ENCODE measurements at regions not wholly inside any gene's neighbourhood (a gene's known extent, or its start where the extent isn't known, plus 50 kb on each side); places are given as distances from the start of the nearest gene placed in this dataset.
"Not testable (repeated sequence)": the region's sequence is repeated elsewhere in the genome, so short reads cannot be mapped to it uniquely, and the experiment has no call there.

DNA sequence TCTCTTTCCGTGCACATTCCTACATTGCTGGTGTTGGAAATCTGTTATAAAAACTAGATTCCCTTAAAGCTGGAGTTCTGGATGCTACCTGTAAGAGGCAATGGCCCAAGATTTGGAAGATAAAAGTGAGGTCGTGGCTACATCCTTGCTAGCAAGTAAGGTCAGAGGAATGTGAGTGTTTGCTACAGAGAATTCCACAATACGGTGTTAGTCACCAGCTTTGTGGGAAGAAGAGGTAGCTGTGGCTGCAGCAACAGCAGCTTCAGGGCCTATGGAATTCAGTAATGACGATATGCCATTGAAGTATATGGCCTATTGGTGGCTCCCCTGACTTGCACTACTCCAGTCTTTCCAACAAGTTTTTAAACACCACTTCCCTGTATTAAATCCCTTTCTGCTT, 227.7 kb upstream of the TMEM260 start:
- no peak for DNase-seq (ENCODE audit: low spot score)

GRCh38 chr14:56352999-56353398, 226.6 kb upstream of the TMEM260 start:
- no peak for DNase-seq (ENCODE audit: low spot score)

DNA sequence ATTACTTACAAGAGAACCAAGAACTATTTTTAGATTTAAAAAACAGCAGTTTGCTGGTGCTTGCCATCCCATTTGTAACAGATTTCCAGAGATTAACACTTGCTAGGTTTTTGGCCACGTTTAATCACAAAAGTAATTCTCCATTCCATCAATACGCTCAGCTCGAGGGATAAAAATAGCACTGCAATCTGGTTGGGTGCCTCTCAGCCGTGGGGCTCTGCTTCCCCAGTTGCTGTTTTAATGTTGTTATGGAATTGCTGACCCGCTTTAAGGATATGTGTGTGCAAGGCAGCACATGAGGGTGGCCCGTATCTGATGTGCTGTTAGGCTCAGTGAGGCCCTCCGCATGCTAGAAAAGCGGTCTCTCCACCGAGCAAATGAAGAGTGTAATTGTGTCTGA, 222.2 kb upstream of the TMEM260 start:
- DNase-seq (ENCODE audit: low spot score) = no peak

- DNase-seq (ENCODE audit: low spot score) = no peak
Observed at GRCh38 chr14:56358275-56358674, 221.3 kb upstream of the TMEM260 start.

DNA sequence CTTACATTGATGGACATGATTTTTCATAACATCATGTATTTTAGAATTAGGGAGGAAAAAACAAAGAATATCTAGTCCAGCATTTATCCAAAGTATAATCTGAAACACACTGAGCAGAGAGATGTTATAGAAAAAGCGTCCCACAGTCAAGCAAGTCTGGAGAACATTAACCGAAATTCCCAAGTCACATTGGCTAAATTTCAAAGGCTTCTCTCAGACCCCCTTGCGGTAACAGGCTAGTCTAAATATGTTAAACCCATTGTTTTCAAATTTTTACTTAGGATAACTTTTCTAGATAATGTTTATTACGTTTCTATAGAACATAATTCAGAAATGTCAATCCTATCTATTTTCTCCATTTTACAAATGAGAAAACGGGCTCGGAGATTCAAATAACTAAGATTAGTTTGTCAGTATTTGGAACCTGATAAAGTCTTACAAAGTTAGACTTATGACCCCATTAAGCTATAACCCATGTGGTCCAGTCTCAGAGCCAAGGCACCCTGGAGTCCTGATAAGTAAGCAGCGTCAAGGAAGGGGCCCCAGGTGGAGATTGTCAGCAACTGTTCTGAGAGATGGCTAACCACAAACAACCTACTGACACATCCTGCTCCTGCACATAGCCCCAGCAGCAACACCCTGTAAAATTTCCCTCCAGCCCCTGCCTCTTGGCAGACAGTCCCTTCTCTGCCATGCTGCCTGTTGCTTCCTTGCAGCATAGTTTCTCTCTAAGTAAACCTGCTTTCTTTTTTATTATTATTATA, 220.6 kb upstream of the TMEM260 start:
- no peak for DNase-seq (ENCODE audit: low spot score)

GRCh38 chr14:56365663-56366062, 213.9 kb upstream of the TMEM260 start:
- DNase-seq (ENCODE audit: low spot score) = not testable (repeated sequence)

- no peak for DNase-seq (ENCODE audit: low spot score)
Observed at GRCh38 chr14:56367416-56367815, 212.2 kb upstream of the TMEM260 start.

GRCh38 chr14:56371737-56372136, 207.9 kb upstream of the TMEM260 start:
- DNase-seq (ENCODE audit: low spot score) = no peak

DNA sequence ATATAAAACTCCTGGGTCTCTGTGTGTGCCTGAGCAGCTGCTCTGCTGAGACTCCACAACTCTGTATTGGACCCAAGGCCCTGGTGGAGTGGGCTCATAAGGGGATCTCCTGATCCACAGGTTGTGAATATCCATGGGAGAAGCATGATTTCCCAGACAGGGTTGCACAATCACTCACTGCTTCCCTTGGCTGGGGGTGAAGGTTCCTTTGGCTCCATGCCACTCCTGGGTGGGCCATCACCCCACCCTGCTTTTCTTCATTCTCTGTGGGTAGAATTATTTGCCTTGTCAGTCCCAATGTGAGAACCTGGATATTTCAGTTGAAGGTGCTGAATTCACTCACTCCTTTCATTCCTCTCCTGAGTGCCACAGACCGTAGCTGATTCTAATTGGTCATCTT, 205.2 kb upstream of the TMEM260 start:
- DNase-seq (ENCODE audit: low spot score) = no peak

DNA sequence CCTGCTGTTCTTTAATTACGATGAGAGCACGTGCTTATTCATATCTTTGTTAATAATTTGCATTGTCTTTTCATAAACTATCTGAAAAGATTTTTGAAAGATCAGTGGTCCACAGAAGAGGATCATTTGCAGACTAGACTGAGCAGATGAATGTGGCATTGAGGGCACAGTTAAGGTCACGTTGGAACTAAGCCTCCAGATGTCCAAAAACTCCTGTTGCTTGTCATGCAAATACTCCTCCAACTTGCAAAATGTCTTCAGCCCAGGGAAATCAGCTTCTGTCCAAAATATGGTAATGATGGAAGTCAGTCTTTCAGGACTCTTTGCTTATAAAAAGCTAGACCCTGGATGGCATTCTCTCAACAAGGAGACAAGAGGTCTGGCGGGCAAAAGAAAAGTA, 201.6 kb upstream of the TMEM260 start:
- DNase-seq (ENCODE audit: low spot score) = no peak

- no peak for DNase-seq (ENCODE audit: low spot score)
Observed at GRCh38 chr14:56378475-56378877, 201.1 kb upstream of the TMEM260 start.

DNA sequence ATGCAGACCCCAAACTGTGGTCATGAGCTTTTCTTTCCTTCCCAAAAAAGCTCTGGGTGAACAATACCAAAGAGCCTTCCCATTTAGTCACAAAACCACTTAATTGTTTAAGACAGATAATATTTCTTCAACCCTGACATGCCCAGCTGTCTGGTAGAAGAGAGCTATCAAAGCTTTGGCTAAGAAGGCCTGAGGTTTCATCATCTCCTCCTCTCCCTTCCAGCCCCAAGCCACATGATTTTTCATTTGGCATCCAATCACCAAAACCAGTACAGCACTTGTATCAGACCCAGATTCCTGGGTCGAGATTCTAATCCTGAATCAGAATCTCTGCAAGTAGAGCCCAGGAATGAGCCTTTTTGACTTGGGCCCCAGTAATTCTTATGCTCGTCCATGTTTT, 199.6 kb upstream of the TMEM260 start:
- DNase-seq (ENCODE audit: low spot score) = no peak

DNA sequence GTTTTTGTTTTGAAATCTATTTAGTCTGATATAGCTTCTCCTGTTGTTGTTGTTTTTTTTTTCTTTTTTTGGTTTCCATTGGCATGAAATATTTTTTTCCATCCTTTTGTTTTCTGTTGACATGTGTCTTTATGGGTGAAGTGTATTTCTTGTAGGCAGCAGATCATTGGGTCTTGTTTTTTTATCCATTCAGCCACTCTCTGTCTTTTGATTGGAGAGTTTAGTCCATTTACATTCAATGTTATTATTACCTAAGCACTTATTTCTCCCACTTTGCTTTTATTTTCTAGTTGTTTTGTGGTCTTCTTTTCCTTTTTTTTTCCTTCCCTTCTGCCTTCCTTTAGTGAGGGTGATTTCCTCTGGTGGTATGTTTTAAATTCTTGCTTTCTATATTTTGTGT, 193.6 kb upstream of the TMEM260 start:
- DNase-seq (ENCODE audit: low spot score) = no peak

DNA sequence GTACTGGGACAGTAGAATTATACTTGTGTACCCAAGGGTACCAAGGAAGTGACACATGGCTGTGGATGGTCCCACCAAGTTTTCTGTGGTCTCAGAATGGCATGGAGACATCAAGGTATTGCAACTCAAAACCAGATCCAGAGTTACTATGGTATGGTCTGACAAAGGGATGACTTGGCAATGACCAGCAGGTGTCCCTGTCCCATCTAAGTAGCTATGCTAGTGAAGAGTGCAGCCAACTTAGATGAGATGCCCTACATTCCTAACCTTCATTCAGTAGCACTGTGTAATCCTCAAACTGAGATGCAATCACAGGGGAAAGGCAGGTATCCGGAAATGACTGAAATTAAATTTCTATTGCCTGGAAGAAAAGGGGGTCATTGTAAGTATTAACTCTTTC, 188.7 kb upstream of the TMEM260 start:
- no peak for DNase-seq (ENCODE audit: low spot score)

DNA sequence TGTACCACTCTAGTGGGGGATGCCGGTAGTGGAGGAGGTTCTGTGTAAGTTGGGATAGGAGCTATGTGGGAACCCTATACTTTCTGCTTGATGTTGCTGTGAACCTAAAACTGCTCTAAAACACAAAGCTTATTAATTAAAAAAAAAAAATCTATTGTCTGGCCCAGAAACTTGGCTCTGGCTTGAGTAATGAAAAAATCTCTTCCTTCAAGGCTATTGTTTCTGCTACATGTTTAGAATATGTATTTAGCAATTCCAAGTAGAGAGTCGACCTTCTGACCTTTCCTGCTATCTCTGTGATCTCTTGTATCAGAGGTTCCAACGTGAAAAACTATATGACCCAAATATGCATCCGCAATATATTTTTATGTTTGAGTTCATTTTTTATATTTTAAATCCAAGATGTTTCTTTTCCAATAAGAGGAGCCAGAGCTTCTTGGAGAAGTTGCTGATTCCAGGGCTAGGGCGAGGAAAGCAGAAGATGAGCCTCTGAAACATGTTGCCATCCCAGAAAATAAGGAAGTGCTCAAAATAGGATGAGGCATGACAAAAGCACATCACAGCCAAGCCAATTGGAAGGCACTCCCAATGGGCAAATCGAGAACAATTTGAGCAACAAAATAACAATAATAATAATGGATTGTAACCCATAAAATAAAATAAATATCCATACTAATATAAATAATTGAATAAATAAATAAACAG, 184.6 kb upstream of the TMEM260 start:
- no peak for DNase-seq (ENCODE audit: low spot score)

- no peak for DNase-seq (ENCODE audit: low spot score)
Observed at GRCh38 chr14:56400109-56400825, 179.3 kb upstream of the TMEM260 start.

DNA sequence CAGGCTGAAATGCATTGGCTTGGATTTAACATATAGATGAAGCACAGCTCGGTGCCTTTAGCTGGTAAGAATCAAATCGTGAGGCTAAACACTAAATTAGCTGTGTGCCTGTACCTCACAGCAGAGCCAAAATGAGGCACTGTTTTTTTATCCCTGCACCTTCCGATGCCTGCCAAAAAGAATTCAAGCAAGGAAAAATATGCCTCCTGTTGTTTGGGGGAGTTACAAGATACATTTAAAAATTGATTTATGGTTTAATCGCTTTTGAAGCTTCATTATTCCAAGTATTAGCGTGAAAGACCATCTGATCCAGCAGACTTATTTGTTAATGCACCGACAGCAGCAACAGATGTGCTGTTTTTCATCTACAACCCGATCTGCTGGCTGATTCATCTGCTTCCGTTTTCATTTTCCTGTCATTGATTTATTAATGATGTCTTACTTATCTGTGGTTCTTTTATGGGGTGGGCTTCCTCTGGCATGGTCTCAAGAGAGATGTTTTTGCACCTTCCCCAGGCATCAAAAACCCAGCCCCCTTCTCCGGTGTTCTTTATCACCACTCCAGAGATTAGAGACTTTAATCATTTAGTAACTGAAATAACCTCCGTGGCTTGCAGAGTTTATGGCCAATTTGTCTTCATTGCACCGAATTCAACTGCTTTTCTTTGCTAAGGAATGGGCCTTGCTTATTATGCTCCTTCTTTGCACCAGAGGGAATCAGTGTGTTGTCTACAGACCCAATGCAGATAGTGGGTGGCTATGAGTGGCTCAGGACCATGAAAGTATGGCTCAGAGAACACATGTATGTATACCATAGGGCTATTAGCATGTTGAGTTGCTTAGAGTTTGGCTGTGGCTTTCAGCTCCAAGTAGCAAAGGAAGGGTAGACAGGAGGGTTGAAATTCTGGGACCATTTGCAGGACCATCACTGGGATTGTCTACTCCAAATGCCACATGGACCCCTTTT, 166.8 kb upstream of the TMEM260 start:
- DNase-seq (ENCODE audit: low spot score) = no peak

GRCh38 chr14:56413721-56414120, 165.9 kb upstream of the TMEM260 start:
- DNase-seq (ENCODE audit: low spot score) = no peak

DNA sequence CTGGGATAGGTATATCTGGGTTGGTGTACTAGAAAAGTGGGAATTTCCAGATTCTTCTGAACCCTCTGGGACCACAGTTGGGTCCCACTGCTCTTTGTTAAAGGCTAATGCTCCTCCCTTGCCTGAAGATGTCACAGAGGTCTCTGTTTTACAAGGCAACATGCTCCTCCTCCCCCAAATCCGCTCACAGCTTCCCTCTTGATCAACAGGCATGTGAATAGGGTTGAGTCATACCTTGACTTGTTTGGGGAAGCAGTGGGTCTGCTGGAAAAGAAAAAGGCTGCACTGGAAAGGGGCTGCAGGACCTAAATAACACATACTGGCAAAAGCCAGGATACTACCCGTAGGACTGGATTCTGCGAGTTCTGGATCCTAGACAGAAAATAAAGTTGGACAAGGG, 165.4 kb upstream of the TMEM260 start:
- no peak for DNase-seq (ENCODE audit: low spot score)

DNA sequence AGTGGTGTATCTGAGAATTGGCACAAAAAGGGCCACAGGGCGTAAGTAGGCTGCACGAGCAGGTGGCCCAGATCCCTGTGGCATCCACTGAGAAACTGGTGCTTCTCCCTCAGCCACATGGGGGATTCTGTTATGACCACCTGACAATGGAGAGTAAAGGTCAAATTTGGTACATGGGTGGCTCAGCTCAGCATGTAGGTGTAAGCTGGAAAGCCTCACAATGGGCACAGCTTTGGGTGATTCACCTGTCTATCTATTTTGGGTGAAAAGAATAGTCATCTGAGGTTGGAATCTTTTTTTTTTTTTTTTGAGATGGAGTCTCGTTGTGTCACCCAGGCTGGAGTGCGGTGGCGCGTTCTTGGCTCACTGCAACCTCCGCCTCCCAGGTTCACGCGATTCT, 163.4 kb upstream of the TMEM260 start:
- no peak for DNase-seq (ENCODE audit: low spot score)

DNA sequence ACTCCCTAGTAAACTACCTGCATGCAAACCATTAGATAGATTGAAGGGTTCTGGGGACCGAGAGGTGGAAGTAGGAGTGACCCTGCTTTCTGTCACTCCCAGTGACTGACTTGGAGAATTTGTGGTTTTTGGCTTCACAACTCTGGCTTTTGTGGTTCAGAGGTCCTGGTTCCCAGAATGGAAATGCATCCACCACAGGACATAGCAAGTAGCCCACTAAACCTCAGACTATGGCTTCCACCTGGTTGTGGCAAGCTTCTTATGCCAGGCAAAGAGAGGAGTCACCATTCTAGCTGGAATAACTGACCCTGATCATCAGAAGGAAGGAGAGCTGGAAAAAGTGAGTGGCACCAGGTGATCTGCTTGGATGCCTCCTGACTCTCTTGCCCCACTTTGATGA, 162.4 kb upstream of the TMEM260 start:
- DNase-seq (ENCODE audit: low spot score) = no peak

GRCh38 chr14:56419750-56420149, 159.8 kb upstream of the TMEM260 start:
- no peak for DNase-seq (ENCODE audit: low spot score)

Measured in ureter (tissue), 1 donor.